ENCODE measurements at regions not wholly inside any gene's neighbourhood (a gene's known extent, or its start where the extent isn't known, plus 50 kb on each side); places are given as distances from the start of the nearest gene placed in this dataset.

- Histone ChIP-seq H3K4me3 (ENCODE audit: low read length) (no peak overlapping the region), H3K27me3 (ENCODE audit: control insufficient read depth in 1 of 2, insufficient read depth in 2 of 2, low read length in 2 of 2) (no peaks in the 10 kb centered on the region), H3K36me3 (ENCODE audit: insufficient read depth, low read length) (no peaks in the 10 kb centered on the region), H3K4me1 (ENCODE audit: insufficient read depth, low read length) (no peaks in the 10 kb centered on the region), H3K9me3 (ENCODE audit: control insufficient read depth in 1 of 2, insufficient read depth in 1 of 2, low read length in 2 of 2) (peaks cover 0 to under 1% of the 10 kb centered on the region in 2 experiments), H3K27ac (ENCODE audit: low read depth in 1 of 2, low read length in 2 of 2) (no peak overlapping the region)
- CTCF ChIA-PET, result no interaction called here
- Mint-ChIP-seq H3K27me3 (no peaks in the 10 kb centered on the region), H3K9me3 (no peaks in the 10 kb centered on the region), H3K4me1 (ENCODE audit: low read depth) (no peaks in the 10 kb centered on the region), H3K36me3 (ENCODE audit: low read depth) (no peaks in the 10 kb centered on the region), H3K4me3 (no peak overlapping the region), H3K27ac (no peak overlapping the region)
- intact Hi-C loops (cut with DNase I, micrococcal nuclease), result no loop called here
- no peak for DNase-seq
- no peak for TF ChIP-seq CTCF (IDR thresholded peaks at IDR 0.05)
- ATAC-seq (ENCODE audit: poor library complexity), result no peak
- POLR2A ChIA-PET, result no interaction called here
Observed at GRCh38 chr12:47577206-47577989, 128.4 kb downstream of the RPAP3 start.

GRCh38 chr12:47576289-47576945, 129.4 kb downstream of the RPAP3 start:
- no peak overlapping the region for H3K4me3 ChIP-seq (ENCODE audit: low read length)
- CTCF ChIA-PET, result no interaction called here
- H3K27ac Mint-ChIP-seq, result no peak overlapping the region
- H3K36me3 Mint-ChIP-seq (ENCODE audit: low read depth), result no peaks in the 10 kb centered on the region
- no peak for ATAC-seq (ENCODE audit: poor library complexity)
- H3K9me3 Mint-ChIP-seq, result no peaks in the 10 kb centered on the region
- H3K27ac ChIP-seq (ENCODE audit: low read depth in 1 of 2, low read length in 2 of 2), result no peak overlapping the region
- intact Hi-C loops (cut with DNase I, micrococcal nuclease), result no loop called here
- no peaks in the 10 kb centered on the region for H3K27me3 Mint-ChIP-seq
- no peak for DNase-seq
- H3K36me3 ChIP-seq (ENCODE audit: insufficient read depth, low read length), result no peaks in the 10 kb centered on the region
- no peak for TF ChIP-seq CTCF (IDR thresholded peaks at IDR 0.05)
- POLR2A ChIA-PET, result interaction anchor here (0.6 kb wide), 1 partner anchor 390 kb away, joined by 4 read pairs; no protein-coding TSS in a partner anchor
- no peaks in the 10 kb centered on the region for H3K4me1 ChIP-seq (ENCODE audit: insufficient read depth, low read length)
- no peaks in the 10 kb centered on the region for H3K27me3 ChIP-seq (ENCODE audit: control insufficient read depth in 1 of 2, insufficient read depth in 2 of 2, low read length in 2 of 2)
- H3K4me1 Mint-ChIP-seq (ENCODE audit: low read depth), result no peaks in the 10 kb centered on the region
- no peak overlapping the region for H3K4me3 Mint-ChIP-seq
- no peaks in the 10 kb centered on the region for H3K9me3 ChIP-seq (ENCODE audit: control insufficient read depth in 1 of 2, insufficient read depth in 1 of 2, low read length in 2 of 2)

DNA sequence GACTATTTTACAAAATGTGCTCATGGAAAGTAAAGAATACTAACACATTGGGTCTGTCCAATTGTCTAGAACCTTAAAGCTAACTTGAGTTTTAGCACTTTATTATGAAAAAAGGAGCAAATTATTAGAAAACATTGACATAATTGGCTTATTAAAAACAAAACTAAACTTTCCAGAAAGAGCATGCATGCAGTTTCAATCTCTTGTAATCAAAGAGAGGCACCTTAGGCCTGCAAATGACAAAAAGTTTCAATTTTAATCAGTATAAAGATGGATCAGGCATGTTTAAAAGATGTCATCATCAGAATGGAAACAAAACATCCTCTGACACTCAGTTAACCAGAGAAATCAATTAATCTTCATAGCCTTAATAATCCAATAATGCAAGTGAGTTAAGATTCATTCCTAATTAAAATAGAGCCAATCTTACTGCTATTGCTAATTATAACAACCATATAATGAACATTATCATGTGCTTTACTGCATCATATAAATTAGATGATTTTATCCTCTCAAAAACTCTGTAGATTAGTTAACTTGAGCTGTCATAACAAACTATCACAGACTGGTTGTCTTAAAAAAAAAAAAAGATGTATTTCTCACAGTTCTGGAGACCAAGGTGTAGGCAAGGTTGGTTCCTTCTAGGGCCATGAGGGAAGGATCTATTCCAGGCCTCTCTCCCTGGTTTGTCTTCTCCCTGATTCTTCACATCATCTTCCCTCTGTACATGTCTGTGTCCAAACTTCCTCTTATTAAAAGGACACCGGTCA, 131.4 kb downstream of the RPAP3 start:
- no peak overlapping the region for H3K27ac Mint-ChIP-seq
- no peak for DNase-seq
- Histone ChIP-seq H3K9me3 (ENCODE audit: control insufficient read depth in 1 of 2, insufficient read depth in 1 of 2, low read length in 2 of 2) (no peaks in the 10 kb centered on the region), H3K4me1 (ENCODE audit: insufficient read depth, low read length) (no peaks in the 10 kb centered on the region), H3K27me3 (ENCODE audit: control insufficient read depth in 1 of 2, insufficient read depth in 2 of 2, low read length in 2 of 2) (no peaks in the 10 kb centered on the region), H3K27ac (ENCODE audit: low read depth in 1 of 2, low read length in 2 of 2) (no peak overlapping the region), H3K4me3 (ENCODE audit: low read length) (no peak overlapping the region), H3K36me3 (ENCODE audit: insufficient read depth, low read length) (no peaks in the 10 kb centered on the region)
- H3K4me1 Mint-ChIP-seq (ENCODE audit: low read depth), result no peaks in the 10 kb centered on the region
- intact Hi-C loops (cut with DNase I, micrococcal nuclease), result no loop called here
- ChIA-PET POLR2A (no interaction called here), CTCF (no interaction called here)
- TF ChIP-seq CTCF (IDR thresholded peaks at IDR 0.05), result no peak
- H3K9me3 Mint-ChIP-seq, result no peaks in the 10 kb centered on the region
- no peak for ATAC-seq (ENCODE audit: poor library complexity)
- H3K4me3 Mint-ChIP-seq, result no peak overlapping the region
- H3K27me3 Mint-ChIP-seq, result no peaks in the 10 kb centered on the region
- H3K36me3 Mint-ChIP-seq (ENCODE audit: low read depth), result no peaks in the 10 kb centered on the region
